Posterior vena cava (tissue), 2 donors: ENCODE measurements at regions not wholly inside any gene's neighbourhood (a gene's known extent, or its start where the extent isn't known, plus 50 kb on each side); places are given as distances from the start of the nearest gene placed in this dataset.
"Not testable (repeated sequence)": the region's sequence is repeated elsewhere in the genome, so short reads cannot be mapped to it uniquely, and the experiment has no call there.

ENCODE experiments used
- DNase-seq: peaks from one replicate; pipeline ENCODE4 v3.0.0-alpha.2; 2020; ENCODE audit warnings: low spot score
- intact Hi-C, 2 donors: fragments of 100-400 bp; cut with DNase I; formaldehyde crosslinking; loops; one replicate each; pipeline versions ENCODE4 v1.14.1 to v1.14.2; 2022 to 2023
- donor health status: DM: yes; HTN: yes; CAD: no.
- donor health status: DM: yes; HTN: yes; CAD: no.

GRCh38 chr17:445839-446238, 93.2 kb upstream of the RPH3AL start, which contains the start of gene RFLNB:
Gene RFLNB (minus strand): TSS chr17:445939.
- DNase-seq, intact Hi-C loops: not testable (repeated sequence)

GRCh38 chr17:444879-445454, 92.4 kb upstream of the RPH3AL start:
- intact Hi-C loops = no loop called here
- DNase-seq = no peak

GRCh38 chr17:443109-443508, 90.5 kb upstream of the RPH3AL start:
- intact Hi-C loops = no loop called here
- DNase-seq = no peak

GRCh38 chr17:441155-441950, 88.7 kb upstream of the RPH3AL start:
- intact Hi-C loops = no loop called here
- DNase-seq = no peak

GRCh38 chr17:438191-438590, 85.6 kb upstream of the RPH3AL start:
- no peak for DNase-seq
- intact Hi-C loops = no loop called here

- intact Hi-C loops = no loop called here
- DNase-seq = no peak
These were observed 84.9 kb upstream of the RPH3AL start for GRCh38 chr17:437545-437944.

GRCh38 chr17:436571-436970, 84.0 kb upstream of the RPH3AL start:
- DNase-seq = no peak
- intact Hi-C loops = no loop called here

- DNase-seq, intact Hi-C loops: not testable (repeated sequence)
These were observed 79.9 kb upstream of the RPH3AL start for GRCh38 chr17:432471-432870.

- intact Hi-C loops = no loop called here
These were observed 78.9 kb upstream of the RPH3AL start for GRCh38 chr17:431494-431893.

GRCh38 chr17:429589-429988, 77.0 kb upstream of the RPH3AL start:
- intact Hi-C loops = no loop called here
- DNase-seq = no peak

More at GRCh38 chr17:431494-431893, 78.9 kb upstream of the RPH3AL start:
- no peak for DNase-seq

GRCh38 chr17:428414-428813, 75.8 kb upstream of the RPH3AL start:
- intact Hi-C loops = no loop called here
- no peak for DNase-seq

- intact Hi-C loops = no loop called here
These were observed 75.3 kb upstream of the RPH3AL start for GRCh38 chr17:427891-428290.

GRCh38 chr17:427327-427726, 74.7 kb upstream of the RPH3AL start:
- intact Hi-C loops = no loop called here
- no peak for DNase-seq

More at GRCh38 chr17:427891-428290, 75.3 kb upstream of the RPH3AL start:
- DNase-seq = no peak

GRCh38 chr17:422196-422930, 69.8 kb upstream of the RPH3AL start:
- no peak for DNase-seq
- intact Hi-C loops = no loop called here

- intact Hi-C loops = no loop called here
- DNase-seq = no peak
These were observed 68.0 kb upstream of the RPH3AL start for GRCh38 chr17:420479-421175.

- no peak for DNase-seq
- intact Hi-C loops = no loop called here
These were observed 66.6 kb upstream of the RPH3AL start for GRCh38 chr17:419073-419735.

GRCh38 chr17:418421-418751, 65.8 kb upstream of the RPH3AL start:
- DNase-seq = no peak
- intact Hi-C loops = no loop called here

GRCh38 chr17:417691-418420, 65.2 kb upstream of the RPH3AL start:
- DNase-seq = no peak
- intact Hi-C loops = no loop called here
